GM21447 (cell line): ENCODE measurements at regions not wholly inside any gene's neighbourhood (a gene's known extent, or its start where the extent isn't known, plus 50 kb on each side); places are given as distances from the start of the nearest gene placed in this dataset.
"Not testable (repeated sequence)": the region's sequence is repeated elsewhere in the genome, so short reads cannot be mapped to it uniquely, and the experiment has no call there.

Source experiments
- ATAC-seq: cut with Tn5 transposase; IDR thresholded peaks from one replicate; pipeline ENCODE4 v1.9.1; 2021; ENCODE audit not compliant: unreplicated experiment

DNA sequence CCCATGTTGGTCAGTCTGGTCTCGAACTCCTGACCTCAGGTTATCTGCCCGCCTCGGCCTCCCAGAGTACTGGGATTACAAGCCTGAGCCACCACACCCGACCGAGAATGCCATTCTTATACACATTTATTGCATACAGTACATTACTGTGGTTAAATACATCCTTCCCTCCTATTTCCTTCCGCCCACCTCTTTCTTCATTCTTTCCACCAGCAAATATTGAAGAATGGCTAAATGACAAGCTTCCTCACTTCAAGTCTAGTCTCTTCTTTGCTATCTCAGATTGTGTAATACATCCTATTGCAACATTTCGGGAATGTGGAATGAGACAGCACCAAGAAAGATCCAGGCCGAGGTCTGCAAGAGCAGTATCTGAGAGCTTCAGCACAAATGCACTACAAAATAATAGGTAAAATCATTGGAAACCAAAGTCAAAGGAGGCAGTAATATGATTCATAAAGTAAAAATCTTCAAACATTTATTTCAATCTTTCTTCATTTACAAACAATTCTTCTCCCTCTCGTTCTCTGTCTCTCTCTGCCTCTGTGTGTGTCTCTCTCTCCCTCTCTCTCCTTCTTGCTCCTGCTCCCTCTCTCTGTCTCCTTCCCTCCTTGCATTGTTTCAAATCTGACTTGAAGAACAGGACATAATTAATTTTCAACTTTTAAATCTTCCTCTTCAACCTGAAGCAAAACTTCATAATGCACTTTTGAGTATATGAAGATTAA is 94.7 kb upstream of the TGFBR2 start:
- no peak for ATAC-seq

DNA sequence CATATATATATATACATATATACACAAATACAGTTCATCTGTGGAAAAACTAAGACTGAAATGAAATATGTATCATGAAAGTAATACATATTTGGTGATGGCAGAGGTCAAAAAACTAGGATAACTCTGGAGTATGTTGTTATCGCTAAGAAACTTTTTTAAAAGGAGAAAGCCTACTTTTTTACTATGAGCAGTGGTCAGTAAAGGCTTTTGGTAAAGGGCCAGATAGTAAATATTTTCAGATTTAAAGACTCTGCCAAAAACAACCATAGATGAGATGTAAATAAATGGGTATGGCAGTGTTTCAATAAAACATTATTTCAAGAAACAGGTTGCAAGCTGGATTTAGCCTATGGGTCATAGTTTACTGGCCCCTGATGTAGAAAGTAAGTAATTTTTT is 93.8 kb upstream of the TGFBR2 start:
- ATAC-seq, result no peak

DNA sequence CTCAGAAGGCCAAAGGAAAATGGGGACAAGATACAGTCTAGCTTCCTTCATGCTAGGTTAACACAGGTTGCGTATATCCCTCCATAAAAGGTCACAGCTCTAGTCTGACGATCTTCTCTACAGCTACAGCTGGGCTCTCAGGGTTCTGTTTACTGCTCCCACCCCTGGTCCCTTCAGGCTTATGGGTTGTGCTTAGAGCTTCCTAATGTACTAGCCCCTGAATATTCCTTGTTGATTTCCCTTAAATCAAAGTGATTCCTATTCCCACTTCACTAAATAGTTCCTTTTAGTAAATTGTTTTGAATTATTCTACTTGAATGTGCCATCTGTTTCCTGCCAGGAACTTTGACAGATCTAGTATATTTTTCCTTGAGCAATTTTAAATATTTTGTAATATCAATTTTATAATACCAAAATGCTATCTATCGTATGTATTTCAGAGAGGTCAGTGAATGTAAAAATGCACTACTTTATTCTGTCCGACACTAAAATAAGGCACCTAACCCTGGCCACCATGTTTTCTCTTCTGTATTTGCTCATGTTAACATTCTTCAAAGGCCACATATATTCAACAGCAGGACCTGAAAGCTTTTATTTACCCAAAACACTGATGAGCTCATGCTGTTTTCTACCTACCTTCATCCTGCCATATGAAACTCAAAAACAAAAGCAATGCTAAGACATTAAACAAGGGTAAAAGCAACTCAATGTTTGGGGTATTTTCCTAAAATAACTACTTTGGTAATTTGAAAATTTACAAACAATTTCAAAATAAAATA is 92.8 kb upstream of the TGFBR2 start:
- no peak for ATAC-seq

DNA sequence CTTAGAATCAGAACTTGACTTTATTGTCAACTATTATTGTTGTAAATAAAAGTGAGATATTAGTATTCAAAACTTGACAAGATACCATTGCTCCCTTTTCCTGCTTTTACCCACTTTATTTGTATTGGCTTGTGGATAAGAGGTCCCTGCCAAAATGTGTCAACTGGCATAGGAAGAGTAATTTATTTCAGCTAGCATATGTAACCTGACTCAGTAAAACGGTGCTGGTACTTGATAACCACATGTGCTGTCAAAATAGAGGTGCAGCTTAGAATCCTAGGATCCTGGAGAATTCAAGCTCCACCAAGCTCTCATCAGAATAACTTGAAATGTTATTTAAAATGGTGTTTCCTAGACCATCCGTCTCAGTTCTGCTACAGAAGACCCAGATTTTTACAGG is 90.2 kb upstream of the TGFBR2 start:
- no peak for ATAC-seq

DNA sequence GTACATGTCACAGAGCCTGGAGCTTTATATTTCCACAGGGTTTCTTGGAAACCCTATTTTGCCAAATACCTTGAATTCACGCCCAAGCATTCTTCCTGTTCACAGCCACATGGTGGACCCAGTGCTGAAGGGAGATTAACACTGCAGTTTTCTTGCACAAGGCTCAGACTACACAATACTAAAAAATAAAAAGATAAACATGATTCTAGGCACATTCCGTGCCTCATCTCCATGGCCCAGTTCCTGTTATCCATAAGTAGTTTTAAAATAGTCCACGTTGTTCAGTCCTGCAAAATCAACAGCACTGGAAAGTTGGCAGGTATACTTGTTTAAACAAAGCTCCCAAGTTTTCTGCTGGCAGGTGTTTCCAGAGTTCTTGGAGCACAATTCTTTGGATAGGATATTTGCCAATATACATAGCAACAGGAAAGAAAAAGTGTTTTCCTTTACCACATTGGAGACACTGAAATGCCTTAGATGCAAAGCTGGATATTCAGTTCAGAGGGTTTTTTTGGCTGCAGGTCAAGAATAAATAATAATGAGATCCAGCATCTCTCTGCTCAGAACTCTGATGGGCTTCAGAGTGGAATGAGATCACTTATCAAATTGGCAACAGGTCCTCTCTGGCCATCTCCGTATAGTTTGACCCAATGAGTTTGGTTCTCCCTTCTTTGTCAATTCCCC is 88.1 kb upstream of the TGFBR2 start:
- ATAC-seq, result no peak

DNA sequence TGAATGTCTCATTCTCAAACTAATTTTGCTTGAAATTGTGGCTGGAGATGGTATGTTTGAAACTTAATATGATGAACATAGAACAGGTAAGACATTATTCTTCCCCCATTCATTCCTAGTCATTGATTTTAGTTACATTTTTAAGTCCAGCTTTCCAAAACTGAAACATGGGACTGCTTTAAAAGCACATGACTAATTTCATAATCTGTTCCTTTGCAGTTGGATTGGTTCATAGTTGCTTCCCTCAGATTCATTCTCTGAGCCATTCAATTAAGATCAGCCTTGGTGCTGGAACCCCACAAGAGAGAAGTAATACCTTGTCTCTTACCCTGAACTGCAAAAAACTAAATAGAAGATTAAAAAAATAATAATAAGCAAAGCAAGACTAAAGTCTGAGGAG is 87.5 kb upstream of the TGFBR2 start:
- ATAC-seq, result no peak

DNA sequence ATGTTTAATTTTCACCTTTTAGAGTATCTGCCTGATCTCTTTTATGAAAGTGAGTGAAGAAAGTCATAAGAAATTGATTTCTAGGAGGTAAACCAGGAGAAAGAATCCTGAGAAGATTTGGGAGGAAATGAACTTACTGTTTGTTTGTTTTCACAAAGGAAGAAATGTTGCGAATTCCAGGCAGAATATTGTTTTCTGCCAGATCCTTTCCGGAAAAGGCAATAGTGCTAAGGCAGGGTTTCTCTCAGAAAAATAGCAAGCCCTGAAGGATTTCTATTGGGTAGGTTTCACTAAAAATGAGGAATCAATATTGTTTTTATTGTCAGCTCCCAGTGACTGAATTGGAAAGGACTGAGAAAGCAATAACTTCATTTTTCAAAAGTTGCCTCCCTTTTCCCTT is 85.7 kb upstream of the TGFBR2 start:
- ATAC-seq, result no peak

DNA sequence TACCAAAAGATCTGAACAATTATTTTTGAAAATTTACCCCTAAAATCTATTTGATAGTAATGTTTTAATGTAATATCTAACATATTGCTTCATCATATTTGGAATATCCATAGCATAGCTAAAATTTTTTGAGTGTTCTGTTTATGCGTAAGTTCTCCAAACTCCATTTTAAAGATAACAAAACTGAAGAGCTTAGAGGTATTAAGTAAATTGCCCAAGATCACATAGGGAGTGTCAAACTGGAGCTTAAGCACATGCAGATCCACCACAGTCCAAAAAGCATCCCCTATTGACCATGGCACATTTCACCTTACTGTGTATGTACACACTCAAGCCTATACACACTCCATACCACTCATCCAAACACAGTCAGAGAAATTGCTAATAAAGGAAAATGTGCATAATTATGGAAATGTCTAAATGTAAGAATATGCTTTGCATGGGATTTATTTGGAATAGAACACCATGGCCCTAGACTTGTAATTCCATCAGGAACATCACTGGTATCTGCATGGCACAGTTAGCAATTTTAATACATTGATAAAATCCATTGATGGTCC is 85.2 kb upstream of the TGFBR2 start:
- ATAC-seq, result no peak

DNA sequence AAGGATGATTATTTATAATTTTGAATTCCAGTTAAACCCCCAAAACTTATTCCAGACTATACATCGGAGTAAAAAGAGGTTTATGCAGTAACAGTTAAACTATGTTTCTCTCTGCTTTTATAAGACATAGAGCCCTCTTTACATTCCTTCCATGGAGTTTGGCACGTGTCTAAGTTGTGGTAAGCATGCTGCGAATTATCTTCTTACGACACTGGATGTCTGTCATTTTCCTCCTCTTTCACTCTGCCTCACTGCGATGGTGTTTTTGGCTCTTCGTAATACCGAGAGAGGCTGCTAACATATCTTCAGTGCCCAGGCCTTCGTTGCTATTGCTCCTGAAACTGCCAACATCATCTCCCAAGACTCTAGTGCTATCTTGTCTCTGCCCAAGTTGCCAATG is 83.9 kb upstream of the TGFBR2 start:
- ATAC-seq, result no peak

DNA sequence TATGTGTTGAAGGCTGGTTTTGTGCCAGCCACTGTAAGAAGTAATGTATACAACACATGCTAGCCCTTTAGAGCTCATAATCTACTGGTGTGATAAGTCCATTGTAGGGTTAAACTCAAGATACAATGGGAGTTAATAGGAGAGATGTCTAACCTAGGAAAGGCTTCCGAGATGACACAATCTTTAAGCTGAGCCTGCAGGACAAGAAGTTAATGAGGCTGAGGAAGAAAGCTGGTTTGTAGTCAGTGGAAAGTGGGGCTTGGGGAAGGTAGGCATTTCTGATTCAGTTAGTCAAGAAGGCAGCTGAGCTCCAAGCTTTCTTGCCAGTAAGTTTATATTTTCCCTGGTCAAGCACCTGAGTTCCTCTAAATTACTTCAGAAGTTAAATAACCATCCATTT is 83.0 kb upstream of the TGFBR2 start:
- ATAC-seq, result no peak

DNA sequence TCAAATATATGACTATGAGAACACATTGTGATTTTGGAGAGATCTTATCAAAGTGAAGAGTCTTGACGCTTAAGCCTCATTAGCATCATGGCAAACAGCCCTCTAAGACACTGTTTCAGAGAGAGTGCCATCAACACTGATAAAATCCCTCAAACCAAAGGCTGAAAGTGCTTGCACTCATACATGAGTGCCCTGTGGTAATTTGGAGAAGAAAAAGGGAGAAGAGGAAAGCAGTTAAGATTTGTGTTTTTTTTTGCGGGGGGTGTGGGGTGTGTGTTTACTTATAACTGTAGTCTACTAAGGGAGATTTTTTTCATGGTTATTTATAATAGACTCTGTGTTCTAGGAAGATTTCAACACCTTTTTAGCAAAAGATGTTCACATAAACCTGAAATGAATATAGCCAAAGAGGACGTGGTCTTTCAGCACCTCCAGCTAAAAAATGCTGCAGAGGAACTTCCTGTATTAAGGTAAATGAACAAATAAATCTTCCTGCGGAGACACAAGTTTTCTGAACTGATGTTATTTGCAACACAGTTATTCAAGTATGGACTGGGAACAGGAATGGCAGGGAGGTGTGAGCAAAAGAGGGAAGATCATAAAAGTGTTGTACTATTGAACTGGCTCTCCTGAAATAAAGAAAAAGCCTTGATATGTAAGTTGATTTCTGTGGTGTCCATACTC is 81.9 kb upstream of the TGFBR2 start:
- ATAC-seq, result no peak

DNA sequence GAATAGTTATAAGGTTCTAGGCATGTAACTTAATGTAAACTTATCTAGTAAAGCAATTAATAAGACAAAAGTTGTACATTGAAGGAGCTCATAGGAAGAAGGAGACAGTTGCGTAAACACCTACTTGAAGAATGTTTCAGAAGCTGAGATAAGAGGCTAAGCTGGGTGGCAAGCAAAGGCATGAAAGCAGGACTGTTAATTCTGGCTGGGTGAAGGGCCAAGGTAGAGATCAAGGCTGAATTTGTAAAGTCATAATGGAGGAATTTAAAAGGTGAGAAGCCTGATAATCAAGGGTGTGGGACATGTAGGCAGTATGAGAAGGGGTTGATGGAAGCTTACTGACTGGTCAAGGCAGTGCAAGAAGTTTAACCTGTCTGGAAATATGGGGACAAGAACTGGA is 80.4 kb upstream of the TGFBR2 start:
- no peak for ATAC-seq

DNA sequence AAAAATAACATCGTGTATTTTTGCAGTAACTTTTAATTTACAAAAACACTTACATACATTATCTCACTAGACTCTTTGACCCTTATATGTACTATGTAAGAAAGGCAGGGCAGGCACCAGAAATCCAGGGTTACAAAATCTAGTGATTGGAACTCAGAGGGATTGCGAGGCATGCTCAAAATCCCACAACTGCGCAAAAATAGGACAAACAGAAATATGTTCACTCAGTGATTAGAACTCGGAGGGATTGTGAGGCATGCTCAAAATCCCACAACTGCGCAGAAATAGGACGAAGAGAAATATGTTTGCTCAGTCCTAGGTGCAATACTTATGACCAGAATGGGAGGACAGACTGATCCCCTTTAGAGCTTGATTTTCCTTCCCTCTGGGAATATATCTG is 79.2 kb upstream of the TGFBR2 start:
- ATAC-seq, result no peak

DNA sequence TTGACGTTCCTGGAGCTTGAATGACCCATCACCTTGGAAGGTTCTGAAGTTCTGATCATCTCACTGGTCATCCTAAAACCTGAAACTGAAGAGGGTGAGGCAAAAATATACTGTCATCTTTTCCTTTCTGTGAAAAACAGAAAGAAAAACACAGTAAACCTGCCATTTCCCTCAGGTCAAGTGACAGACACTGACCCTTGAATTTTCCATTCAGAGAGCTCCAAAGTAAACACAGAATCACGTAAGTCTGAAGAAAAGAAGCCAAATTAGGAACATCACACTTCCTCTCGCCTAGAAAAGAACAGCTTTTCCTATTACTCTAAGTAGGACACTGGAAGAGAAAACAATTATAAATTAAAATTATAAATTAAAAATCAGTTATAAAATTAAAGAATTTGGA is 78.7 kb upstream of the TGFBR2 start:
- no peak for ATAC-seq

DNA sequence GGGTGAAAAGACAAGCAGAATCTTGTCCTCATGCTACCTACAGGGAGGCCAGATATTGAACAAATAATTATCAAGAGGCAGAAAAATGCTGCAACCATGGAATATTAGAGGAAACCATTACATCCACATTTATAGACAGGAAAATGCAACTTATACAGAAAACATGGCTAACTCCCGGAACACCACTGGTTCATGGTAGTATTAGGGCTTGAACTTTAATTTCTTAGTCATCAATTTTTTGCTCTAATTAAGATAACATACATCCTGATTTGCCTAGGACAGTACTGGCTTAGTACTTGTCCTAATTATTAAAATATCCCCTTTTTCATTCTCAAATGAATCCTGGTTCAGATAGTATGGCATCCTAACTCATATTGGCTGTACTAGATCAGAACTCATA is 76.3 kb upstream of the TGFBR2 start:
- no peak for ATAC-seq

DNA sequence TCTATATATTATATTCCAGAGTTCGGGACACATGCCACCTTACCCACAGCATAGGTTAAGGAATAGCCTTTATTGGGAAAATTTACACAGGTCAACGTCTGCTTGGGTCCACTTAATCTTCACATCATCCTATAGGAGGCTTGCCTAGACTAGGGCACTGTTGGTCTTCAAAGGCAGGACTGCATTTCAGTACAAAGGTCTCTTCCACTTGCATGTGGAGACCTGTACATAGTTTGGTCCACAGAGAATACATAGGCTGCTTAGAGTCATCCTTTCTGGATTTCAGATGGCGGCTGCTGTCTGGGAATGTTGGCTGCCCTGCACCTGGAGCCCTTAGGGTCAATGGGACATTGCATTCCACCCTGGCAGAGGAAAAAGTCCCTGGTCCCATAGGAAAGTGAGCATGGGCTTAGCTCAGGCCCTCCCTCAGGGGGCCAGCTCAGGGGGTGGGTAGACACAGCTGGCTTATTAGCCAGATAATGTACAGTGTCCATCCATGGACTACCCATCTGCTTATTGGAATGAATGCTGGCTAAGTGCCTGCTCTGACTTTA is 75.3 kb upstream of the TGFBR2 start:
- no peak for ATAC-seq

DNA sequence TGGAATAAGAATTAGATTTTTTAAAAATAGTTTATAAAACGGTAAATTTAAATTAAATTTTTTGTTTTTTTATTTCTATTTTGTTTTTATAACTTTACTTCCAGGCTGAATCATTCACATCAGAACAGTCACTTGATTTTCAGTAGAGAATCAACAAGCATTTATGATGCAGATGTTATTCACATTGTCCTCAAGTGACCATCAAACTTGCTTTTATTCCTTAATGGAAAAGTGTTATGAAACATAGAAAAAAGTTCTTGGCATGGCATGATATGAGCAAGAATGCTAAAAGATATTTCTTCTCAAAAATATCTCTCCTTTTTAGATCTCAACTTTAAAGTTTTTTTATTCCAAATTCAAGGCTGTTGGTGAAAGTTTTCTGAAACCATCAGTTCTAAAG is 70.9 kb upstream of the TGFBR2 start:
- ATAC-seq, result no peak

DNA sequence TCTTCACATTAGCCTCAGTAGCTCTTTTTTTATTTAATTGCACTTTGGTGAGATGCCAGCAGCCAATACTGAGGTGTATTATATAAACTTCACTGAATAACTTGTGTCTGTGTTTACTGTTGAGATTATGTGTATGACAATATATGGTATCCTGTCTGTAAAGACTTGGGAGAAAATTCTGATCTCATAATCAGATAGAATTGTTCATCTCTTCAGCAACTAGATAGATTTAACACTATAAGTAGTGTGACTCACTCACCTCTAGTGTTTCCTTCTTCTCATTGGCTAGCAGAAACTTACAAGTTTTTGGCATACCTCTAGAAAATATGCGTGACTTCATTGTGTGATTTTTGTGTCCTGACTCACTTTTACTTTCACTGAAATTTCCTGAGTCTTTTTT is 67.6 kb upstream of the TGFBR2 start:
- ATAC-seq, result no peak

DNA sequence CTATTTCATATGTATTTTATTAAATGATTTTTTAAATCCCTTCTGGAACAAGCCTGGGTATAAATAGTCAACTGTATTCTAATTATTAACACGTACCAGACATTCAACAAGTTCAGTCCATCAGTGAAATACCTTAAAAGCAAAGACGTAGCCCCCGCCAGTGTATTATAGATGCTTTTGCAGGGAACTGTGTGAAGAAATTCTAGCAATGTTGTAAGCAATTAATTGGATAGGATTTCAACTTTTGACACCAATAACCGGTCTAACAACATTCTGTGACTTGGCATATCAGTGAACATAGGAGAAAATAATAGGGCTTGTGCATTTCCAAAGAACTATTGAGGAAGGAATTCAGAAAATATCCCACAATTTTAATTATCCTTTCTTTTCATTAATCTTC is 67.2 kb upstream of the TGFBR2 start:
- ATAC-seq, result no peak

DNA sequence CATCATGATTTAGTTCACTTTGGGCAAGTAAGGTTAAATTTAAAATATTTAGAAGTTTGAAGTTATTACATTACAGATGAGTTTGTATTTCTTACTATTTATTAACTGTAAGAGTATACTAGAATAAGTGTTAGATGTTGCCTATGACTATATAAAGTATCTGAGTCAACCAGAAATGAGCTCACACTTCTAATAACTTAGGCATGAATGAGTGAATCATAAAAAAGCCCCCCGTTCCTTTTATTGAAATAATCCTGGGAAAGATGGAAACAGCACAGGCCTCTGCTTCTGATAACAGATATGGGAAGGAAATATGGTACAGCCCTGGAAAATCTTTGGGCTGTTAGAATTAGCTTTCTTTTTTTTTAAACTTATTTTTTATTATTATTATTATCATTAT is 66.6 kb upstream of the TGFBR2 start:
- no peak for ATAC-seq

DNA sequence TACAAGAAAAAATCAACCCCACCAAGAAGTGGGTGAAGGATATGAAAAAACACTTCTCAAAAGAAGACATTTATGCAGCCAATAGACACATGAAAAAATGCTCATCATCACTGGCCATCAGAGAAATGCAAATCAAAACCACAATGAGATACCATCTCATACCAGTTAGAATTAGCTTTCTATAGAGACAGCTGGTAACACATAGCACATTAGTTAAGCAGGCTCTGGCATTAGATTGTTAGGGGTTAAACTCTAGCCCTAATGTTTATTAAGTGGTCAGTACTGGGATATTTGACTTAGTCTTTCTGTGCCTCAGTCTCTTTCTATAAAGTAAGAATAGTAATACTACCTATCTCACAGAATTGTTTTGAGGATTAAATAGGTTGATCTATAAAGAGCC is 65.2 kb upstream of the TGFBR2 start:
- not testable (repeated sequence) for ATAC-seq
